ENCODE measurements at regions not wholly inside any gene's neighbourhood (a gene's known extent, or its start where the extent isn't known, plus 50 kb on each side); places are given as distances from the start of the nearest gene placed in this dataset.

GRCh38 chr7:131656980-131657723 lies 100.7 kb upstream of the PODXL start:
- H3K27ac ChIP-seq = peak overlapping the region in 1 of 2 donors; percentile 24
- no peak overlapping the region for H3K4me3 ChIP-seq
- TF ChIP-seq CTCF (IDR thresholded peaks at IDR 0.05) (no peak), POLR2A (IDR thresholded peaks at IDR 0.05) (no peak)
- H3K4me1 ChIP-seq = no peaks in the 10 kb centered on the region
- no peaks in the 10 kb centered on the region for H3K36me3 ChIP-seq
- no peak for DNase-seq
- no peaks in the 10 kb centered on the region for H3K9me3 ChIP-seq
- intact Hi-C loops (cut with DNase I; ENCODE audit: low total_unique reads) = loop anchor here (10.0 kb wide), 1 partner anchor 102 kb away; the partner anchor contains the start of gene PODXL
- H3K27me3 ChIP-seq = no peaks in the 10 kb centered on the region

GRCh38 chr7:131655866-131656265 lies 99.4 kb upstream of the PODXL start:
- intact Hi-C loops (cut with DNase I; ENCODE audit: low total_unique reads) = loop anchor here (10.0 kb wide), 1 partner anchor 101 kb away; the partner anchor contains the start of gene PODXL
- Histone ChIP-seq H3K4me1 (no peaks in the 10 kb centered on the region), H3K27me3 (no peaks in the 10 kb centered on the region), H3K27ac (no peak overlapping the region), H3K4me3 (no peak overlapping the region), H3K9me3 (no peaks in the 10 kb centered on the region), H3K36me3 (no peaks in the 10 kb centered on the region)
- no peak for DNase-seq
- TF ChIP-seq CTCF (IDR thresholded peaks at IDR 0.05) (no peak), POLR2A (IDR thresholded peaks at IDR 0.05) (no peak)

- Histone ChIP-seq H3K4me1 (no peaks in the 10 kb centered on the region), H3K27ac (no peak overlapping the region), H3K4me3 (no peak overlapping the region), H3K27me3 (no peaks in the 10 kb centered on the region), H3K36me3 (no peaks in the 10 kb centered on the region), H3K9me3 (no peaks in the 10 kb centered on the region)
- no peak for DNase-seq
- TF ChIP-seq POLR2A (IDR thresholded peaks at IDR 0.05) (no peak), CTCF (IDR thresholded peaks at IDR 0.05) (no peak)
- intact Hi-C loops (cut with DNase I; ENCODE audit: low total_unique reads) = loop anchor here (10.0 kb wide), 1 partner anchor 101 kb away; the partner anchor contains the start of gene PODXL
Measured at GRCh38 chr7:131655447-131655846, 99.0 kb upstream of the PODXL start.

GRCh38 chr7:131654668-131655326 lies 98.4 kb upstream of the PODXL start:
- peak; percentile 84 for DNase-seq
- Histone ChIP-seq H3K27ac (no peak overlapping the region), H3K27me3 (no peaks in the 10 kb centered on the region), H3K36me3 (no peaks in the 10 kb centered on the region), H3K4me3 (no peak overlapping the region), H3K9me3 (no peaks in the 10 kb centered on the region), H3K4me1 (no peaks in the 10 kb centered on the region)
- no peak for TF ChIP-seq POLR2A (IDR thresholded peaks at IDR 0.05)
- peak; percentile 90 to 97 (median 94) for TF ChIP-seq CTCF (IDR thresholded peaks at IDR 0.05)
- intact Hi-C loops (cut with DNase I; ENCODE audit: low total_unique reads) = loop anchor here (5.0 to 10.0 kb wide), 2 partner anchors 100 to 147 kb away; partner anchors contain the start of gene PODXL

- no peak for DNase-seq
- Histone ChIP-seq H3K36me3 (no peaks in the 10 kb centered on the region), H3K27me3 (no peaks in the 10 kb centered on the region), H3K9me3 (no peaks in the 10 kb centered on the region), H3K4me3 (no peak overlapping the region), H3K4me1 (no peaks in the 10 kb centered on the region), H3K27ac (peak overlapping the region in 1 of 2 donors; percentile 28)
- intact Hi-C loops (cut with DNase I; ENCODE audit: low total_unique reads) = loop anchor here (5.0 to 10.0 kb wide), 2 partner anchors 99 to 147 kb away; partner anchors contain the start of gene PODXL
- no peak for TF ChIP-seq POLR2A (IDR thresholded peaks at IDR 0.05)
- no peak for TF ChIP-seq CTCF (IDR thresholded peaks at IDR 0.05)
Measured at GRCh38 chr7:131654249-131654558, 97.8 kb upstream of the PODXL start.
